Neural cell (in vitro differentiated cells): ENCODE measurements at regions not wholly inside any gene's neighbourhood (a gene's known extent, or its start where the extent isn't known, plus 50 kb on each side); places are given as distances from the start of the nearest gene placed in this dataset.
A peak's percentile ranks its signal among the peaks of the same experiment; 100 is the strongest.

ENCODE experiments used
- H2AFZ ChIP-seq: fragments of 200-600, 300-800 bp; sonication (generic), shearing (Covaris generic); 2 replicates; pipeline ENCODE4 v1.6.0; 2014; ENCODE audit warnings: low read depth, mild to moderate bottlenecking, antibody characterized with exemption, low read length, moderate library complexity
- H3F3A ChIP-seq: fragments of 200-600 bp; shearing (Covaris generic); 2 replicates; pipeline ENCODE4 v1.6.1; 2016; ENCODE audit warnings: mild to moderate bottlenecking, moderate library complexity, mixed read lengths, antibody characterized with exemption, low read length; ENCODE audit not compliant: insufficient read depth, poor library complexity, severe bottlenecking
- H3K27ac ChIP-seq: fragments of 200-600, 300-800 bp; sonication (generic), shearing (Covaris generic); 2 replicates; pipeline ENCODE4 v1.5.1; 2014; ENCODE audit warnings: mild to moderate bottlenecking, low read length, moderate library complexity
- H3K27me3 ChIP-seq: fragments of 300-800, 200-600 bp; sonication (generic), shearing (Covaris generic); 2 replicates; pipeline ENCODE4 v1.6.0; 2014; ENCODE audit warnings: mild to moderate bottlenecking, low read depth, low read length, moderate library complexity; ENCODE audit not compliant: insufficient read depth
- H3K36me3 ChIP-seq: fragments of 300-800, 200-600 bp; sonication (generic), shearing (Covaris generic); 2 replicates; pipeline ENCODE4 v1.5.1; 2014; ENCODE audit warnings: mild to moderate bottlenecking, antibody characterized with exemption, low read length, moderate library complexity; ENCODE audit not compliant: insufficient read depth
- H3K4me2 ChIP-seq: fragments of 300-800, 200-600 bp; sonication (generic), shearing (Covaris generic); 2 replicates; pipeline ENCODE4 v1.6.0; 2014; ENCODE audit warnings: mild to moderate bottlenecking, low read length
- H3K4me3 ChIP-seq: fragments of 300-800, 200-600 bp; sonication (generic), shearing (Covaris generic); 2 replicates; pipeline ENCODE4 v1.5.1; 2014; ENCODE audit warnings: mild to moderate bottlenecking, low read length, moderate library complexity
- H3K79me2 ChIP-seq: fragments of 200-600 bp; shearing (Covaris generic); replicated peaks from 2 replicates; pipeline ENCODE4 v1.6.0; 2014; ENCODE audit warnings: mild to moderate bottlenecking, low read length, moderate library complexity; ENCODE audit not compliant: insufficient read depth
- H3K9ac ChIP-seq: fragments of 300-800, 200-600 bp; sonication (generic), shearing (Covaris generic); 2 replicates; pipeline ENCODE4 v1.6.1; 2016; ENCODE audit warnings: mild to moderate bottlenecking, low read length, mixed read lengths
- H3K9me2 ChIP-seq: fragments of 200-600 bp; shearing (Covaris generic); 2 replicates; pipeline ENCODE4 v1.6.1; 2016; ENCODE audit warnings: mild to moderate bottlenecking, low read length, mixed read lengths; ENCODE audit not compliant: insufficient read depth
- H3K9me3 ChIP-seq: fragments of 200-600, 300-800 bp; sonication (generic), shearing (Covaris generic); 2 replicates; pipeline ENCODE4 v1.6.1; 2016; ENCODE audit warnings: mild to moderate bottlenecking, mixed run types, low read length, moderate library complexity, mixed read lengths
- H4K20me1 ChIP-seq: fragments of 200-600 bp; shearing (Covaris generic); 2 replicates; pipeline ENCODE4 v1.6.1; 2016; ENCODE audit warnings: mild to moderate bottlenecking, mixed run types; ENCODE audit not compliant: insufficient read depth
- CTCF ChIP-seq: fragments of 450-650 bp; IDR thresholded peaks from 2 replicates; pipeline ENCODE4 v1.5.1; 2014; ENCODE audit warnings: antibody characterized with exemption, mild to moderate bottlenecking, moderate library complexity; ENCODE audit not compliant: poor library complexity, severe bottlenecking
- EP300 ChIP-seq: fragments of 450-650 bp; conservative IDR thresholded peaks from 2 replicates; pipeline ENCODE4 v1.6.1; 2014; ENCODE audit warnings: antibody characterized with exemption, mild to moderate bottlenecking, moderate library complexity; ENCODE audit not compliant: poor library complexity, severe bottlenecking
- EZH2 ChIP-seq: fragments of 200-600, 300-800 bp; shearing (Covaris generic), sonication (generic); IDR thresholded peaks from 2 replicates; pipeline ENCODE4 v1.6.1; 2014; ENCODE audit warnings: antibody characterized with exemption, low read length, borderline replicate concordance, mild to moderate bottlenecking; ENCODE audit not compliant: insufficient read depth, poor library complexity, severe bottlenecking
- MXI1 ChIP-seq: fragments of 450-650 bp; conservative IDR thresholded peaks from 2 replicates; pipeline ENCODE4 v1.6.1; 2014; ENCODE audit warnings: antibody characterized with exemption, mild to moderate bottlenecking; ENCODE audit not compliant: poor library complexity, severe bottlenecking
- POLR2AphosphoS5 ChIP-seq: IDR thresholded peaks from 2 replicates; pipeline ENCODE4 v1.6.1; 2012
- RAD21 ChIP-seq: fragments of 450-650 bp; conservative IDR thresholded peaks from 2 replicates; pipeline ENCODE4 v1.6.1; 2014; ENCODE audit warnings: antibody characterized with exemption, mild to moderate bottlenecking, moderate library complexity
- REST ChIP-seq: IDR thresholded peaks from 2 replicates; pipeline ENCODE4 v1.6.1; 2012; ENCODE audit warnings: borderline replicate concordance
- SMC3 ChIP-seq: fragments of 450-650 bp; conservative IDR thresholded peaks from 2 replicates; pipeline ENCODE4 v1.6.1; 2014; ENCODE audit warnings: antibody characterized with exemption, mild to moderate bottlenecking, moderate library complexity; ENCODE audit not compliant: poor library complexity
- TAF1 ChIP-seq: IDR thresholded peaks from 2 replicates; pipeline ENCODE4 v1.6.1; 2012; ENCODE audit warnings: low read depth

- Histone ChIP-seq H4K20me1 (no peaks in the 10 kb centered on the region), H3K9ac (peak overlapping the region; percentile 65), H3K4me2 (peak overlapping the region; percentile 89), H3K27ac (peak overlapping the region; percentile 42), H3K79me2 (peaks cover 3% of the 10 kb centered on the region), H3F3A (no peaks in the 10 kb centered on the region), H2AFZ (peak overlapping the region; percentile 62), H3K9me3 (no peaks in the 10 kb centered on the region), H3K27me3 (no peaks in the 10 kb centered on the region), H3K9me2 (no peaks in the 10 kb centered on the region), H3K4me3 (peak overlapping the region; percentile 71), H3K36me3 (no peaks in the 10 kb centered on the region)
- no peak for TF ChIP-seq MXI1
- TF ChIP-seq CTCF = no peak
- no peak for TF ChIP-seq EZH2
- TF ChIP-seq POLR2AphosphoS5 = peak; percentile 14
- no peak for TF ChIP-seq RAD21
- no peak for TF ChIP-seq EP300
Observed at GRCh38 chr13:111893607-111894443, 173.1 kb upstream of the SOX1 start.

- Histone ChIP-seq H4K20me1 (no peaks in the 10 kb centered on the region), H3K9me3 (no peaks in the 10 kb centered on the region), H3K9ac (no peak overlapping the region), H3K4me2 (no peak overlapping the region), H3K4me3 (no peak overlapping the region), H3K9me2 (no peaks in the 10 kb centered on the region), H3K36me3 (no peaks in the 10 kb centered on the region), H3K27me3 (no peaks in the 10 kb centered on the region), H3K79me2 (peaks cover 3% of the 10 kb centered on the region), H3F3A (no peaks in the 10 kb centered on the region), H2AFZ (no peak overlapping the region), H3K27ac (no peak overlapping the region)
- TF ChIP-seq EP300 (no peak), POLR2AphosphoS5 (no peak), RAD21 (no peak), TAF1 (no peak), MXI1 (no peak), REST (no peak), EZH2 (no peak), CTCF (no peak), SMC3 (no peak)
Observed at GRCh38 chr13:111895896-111896821, 170.8 kb upstream of the SOX1 start.
